GM15510 (cell line): ENCODE measurements at regions not wholly inside any gene's neighbourhood (a gene's known extent, or its start where the extent isn't known, plus 50 kb on each side); places are given as distances from the start of the nearest gene placed in this dataset.

ENCODE experiments used
- POLR2A ChIP-seq: IDR thresholded peaks from 3 replicates; pipeline ENCODE4 v1.6.1; 2011; ENCODE audit warnings: borderline replicate concordance; ENCODE audit not compliant: insufficient read length; ENCODE audit errors: extremely low read depth

DNA sequence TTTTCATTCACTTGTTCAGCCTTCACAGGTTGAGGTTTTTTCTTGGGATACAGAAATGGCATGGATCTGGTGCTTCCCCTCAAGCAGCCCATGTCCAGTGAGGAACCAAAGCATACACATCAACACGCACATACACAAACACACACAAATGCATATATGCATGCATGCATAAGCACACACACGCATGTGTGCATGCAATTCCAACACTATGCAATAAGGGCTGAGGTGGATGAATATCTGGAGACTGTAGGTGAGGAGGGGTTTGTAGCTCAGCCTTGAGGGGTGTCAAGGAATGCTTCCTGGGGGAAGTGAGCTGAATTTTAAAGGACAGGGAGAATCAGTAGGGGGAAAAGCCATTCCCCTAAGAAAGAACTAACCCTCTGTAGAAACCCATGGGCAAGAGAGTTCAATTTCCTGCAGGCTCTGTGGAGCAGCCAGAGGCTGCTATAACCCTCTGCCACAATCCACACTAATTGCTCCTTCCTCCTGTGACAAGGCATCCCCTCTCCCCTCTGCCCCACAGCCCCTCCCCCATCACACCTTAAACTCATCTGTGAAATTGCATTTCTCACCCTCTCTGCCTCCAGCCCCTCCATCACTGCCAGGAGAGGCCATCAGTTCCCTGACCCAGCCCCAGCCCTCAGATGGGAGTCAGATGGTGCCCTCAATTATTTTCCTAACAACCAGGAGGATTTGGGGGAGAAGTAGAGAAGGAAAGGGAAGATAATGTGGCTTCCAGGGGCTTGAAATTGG is 316.4 kb downstream of the RPS24 start:
- no peak for TF ChIP-seq POLR2A

DNA sequence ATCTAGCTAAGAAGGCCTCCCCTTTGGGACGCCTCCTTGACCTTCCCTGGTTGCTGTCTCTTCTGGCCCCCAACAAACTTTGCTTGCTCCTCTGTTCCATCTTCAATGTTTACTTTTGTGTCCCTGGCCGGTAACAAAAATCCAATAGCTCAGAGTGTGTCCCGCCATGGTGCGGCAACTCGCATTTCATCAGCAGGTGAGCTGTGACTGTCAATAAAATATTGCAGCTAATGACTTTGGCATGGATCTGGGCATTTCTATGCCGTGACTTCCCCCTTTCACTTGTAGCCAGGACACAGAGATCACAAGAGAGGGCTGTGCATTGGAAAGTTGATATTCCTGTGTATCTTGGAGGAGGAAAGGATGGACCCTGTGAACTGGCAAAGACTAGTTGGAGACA is 317.6 kb downstream of the RPS24 start:
- TF ChIP-seq POLR2A: no peak

DNA sequence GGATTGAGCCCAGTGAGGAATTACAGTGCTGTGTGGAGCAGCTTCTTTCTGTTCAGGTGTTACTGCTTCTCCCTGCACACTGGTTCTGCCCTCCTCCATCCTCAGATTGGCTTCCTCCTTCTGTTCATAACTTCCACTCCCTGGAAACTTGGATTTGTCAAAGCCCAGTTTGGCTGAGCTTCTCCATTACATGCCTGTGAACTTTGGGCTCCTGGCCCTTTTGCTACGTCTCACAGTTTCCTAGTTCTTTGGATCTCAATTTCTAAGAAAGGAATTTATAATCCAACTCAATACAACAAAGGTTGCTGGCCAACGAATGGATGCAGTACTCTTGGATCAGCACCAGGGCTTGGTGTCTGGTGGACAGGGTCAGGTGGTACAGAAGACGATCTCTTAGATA is 318.1 kb downstream of the RPS24 start:
- TF ChIP-seq POLR2A: no peak

DNA sequence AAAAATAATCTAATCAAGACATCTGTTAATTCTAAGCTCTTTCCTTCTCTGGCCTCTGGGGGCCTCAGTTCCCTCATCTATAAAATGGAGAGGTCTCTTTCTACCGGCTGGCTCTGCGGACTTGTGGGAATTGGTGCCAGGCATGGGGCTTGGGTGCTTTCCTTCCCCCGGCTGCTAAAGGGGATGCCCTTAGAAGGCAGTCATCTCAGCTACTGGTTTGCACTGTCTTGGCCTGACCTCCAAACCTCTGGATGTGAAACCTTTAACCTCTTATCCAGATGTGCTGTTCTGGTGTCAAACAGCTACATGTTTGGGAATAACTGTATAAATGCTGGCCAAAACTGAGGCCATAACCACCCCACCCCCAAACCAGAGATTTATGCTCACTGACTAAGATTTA is 320.0 kb downstream of the RPS24 start:
- TF ChIP-seq POLR2A: no peak

DNA sequence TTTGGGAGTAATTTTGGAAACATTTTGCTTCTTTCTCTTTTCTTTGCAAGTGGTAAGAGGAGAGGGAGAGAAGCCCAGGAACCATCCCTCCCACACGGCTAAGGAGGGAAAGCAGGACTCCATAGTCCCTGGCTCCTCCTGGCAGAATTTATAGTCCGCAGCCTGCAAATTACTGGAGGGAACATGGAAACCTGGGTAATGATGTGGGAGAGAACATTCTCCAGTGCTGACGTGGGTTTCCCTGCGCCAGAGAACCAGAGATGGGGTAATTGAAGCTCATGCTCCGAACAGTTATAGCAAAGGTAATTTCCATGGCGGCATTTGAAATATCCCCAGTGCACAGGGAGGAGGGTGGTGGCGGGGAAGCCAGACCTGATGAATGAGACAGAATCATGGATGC is 320.4 kb downstream of the RPS24 start:
- no peak for TF ChIP-seq POLR2A

DNA sequence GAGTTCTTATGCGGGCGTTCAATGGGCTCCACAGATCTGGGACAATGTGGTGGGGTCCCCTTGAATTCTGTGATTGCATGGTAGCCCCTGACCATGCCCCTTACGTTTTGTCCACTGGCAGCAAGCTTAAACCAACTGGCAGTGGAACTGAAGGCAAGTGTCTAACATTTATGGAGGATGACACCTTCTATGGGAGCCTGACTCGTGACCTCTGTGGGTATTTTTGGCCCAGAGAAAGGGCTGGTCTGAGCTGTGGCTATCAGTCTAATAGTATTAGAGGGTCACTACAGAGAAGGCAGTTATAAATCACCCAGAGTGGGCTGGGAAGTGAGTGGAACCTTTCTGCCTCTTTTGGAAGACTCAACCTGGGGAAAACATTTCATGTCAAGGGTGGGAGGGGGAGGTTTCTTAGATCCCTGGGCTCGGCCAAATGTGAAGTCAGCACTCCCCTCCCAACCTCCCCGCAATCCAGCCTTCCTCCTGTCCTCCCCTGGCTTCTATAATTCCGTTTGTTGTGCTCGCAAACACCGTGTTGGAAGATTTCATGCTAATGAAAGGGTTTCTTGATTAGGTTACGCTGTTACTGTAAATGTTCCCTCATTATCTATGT is 322.7 kb downstream of the RPS24 start:
- TF ChIP-seq POLR2A: no peak

DNA sequence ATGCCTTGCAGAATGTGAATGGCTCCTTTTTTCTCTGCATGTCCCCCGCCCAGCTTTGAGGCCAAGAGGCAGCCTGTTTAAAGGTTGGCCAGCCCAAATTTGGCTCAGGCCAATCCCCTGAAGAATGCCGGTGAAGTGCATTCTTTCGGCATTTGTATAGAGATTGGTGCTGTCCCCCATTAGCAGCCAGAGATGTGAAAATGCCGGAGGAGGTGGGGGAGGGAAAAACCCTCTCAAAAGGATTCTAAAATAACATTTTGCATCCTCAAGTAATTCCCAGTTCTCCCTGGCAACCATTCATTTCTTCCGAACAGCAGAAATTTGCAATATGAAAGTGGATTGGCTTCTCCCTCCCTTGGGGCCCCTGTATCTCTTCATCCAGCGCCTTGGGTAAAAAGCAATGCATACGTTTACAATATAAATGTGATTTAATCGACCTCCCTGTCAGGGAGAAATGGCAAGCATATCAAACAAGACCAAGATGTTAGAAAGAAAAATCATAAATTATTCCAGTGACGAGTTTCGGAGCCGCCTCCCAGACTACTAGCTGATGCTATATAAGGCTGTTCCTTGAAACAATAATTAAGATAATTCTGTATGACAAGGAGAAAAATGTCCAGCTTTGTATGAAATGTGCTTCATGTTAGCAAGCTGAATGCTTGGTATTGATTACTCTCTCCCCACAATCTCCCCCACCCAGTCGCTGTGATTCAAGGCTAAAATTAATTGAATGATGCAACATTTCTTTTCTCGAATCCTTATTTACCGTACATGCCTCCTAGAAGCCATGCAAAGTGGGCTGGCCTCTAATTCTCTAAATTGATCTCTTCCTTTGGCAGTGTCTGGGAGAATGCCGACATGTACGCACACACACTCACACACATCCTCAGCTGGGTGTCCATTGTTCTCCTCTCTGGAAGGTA is 323.7 kb downstream of the RPS24 start:
- TF ChIP-seq POLR2A: no peak

GRCh38 chr10:78358351-78358750 is 324.7 kb downstream of the RPS24 start:
- TF ChIP-seq POLR2A: no peak

DNA sequence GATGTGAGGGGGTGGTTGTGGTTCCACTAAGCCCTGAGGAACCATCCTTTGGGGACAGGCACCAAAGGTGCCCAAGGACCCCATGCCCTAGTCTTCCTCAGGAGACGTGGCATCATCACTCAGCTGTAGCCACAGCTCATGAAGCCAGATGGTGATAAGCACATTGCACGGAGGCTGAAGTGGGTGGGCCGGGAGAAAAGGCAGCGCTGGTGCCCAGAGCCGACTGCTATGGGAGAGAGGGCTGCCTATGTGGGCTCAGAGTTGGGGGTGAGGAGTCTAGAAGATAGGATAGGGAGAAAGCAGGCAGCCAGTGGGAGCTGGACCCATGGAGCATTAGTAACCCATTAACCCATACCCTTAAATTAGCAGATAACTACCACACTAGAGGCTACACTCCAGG is 325.3 kb downstream of the RPS24 start:
- no peak for TF ChIP-seq POLR2A

DNA sequence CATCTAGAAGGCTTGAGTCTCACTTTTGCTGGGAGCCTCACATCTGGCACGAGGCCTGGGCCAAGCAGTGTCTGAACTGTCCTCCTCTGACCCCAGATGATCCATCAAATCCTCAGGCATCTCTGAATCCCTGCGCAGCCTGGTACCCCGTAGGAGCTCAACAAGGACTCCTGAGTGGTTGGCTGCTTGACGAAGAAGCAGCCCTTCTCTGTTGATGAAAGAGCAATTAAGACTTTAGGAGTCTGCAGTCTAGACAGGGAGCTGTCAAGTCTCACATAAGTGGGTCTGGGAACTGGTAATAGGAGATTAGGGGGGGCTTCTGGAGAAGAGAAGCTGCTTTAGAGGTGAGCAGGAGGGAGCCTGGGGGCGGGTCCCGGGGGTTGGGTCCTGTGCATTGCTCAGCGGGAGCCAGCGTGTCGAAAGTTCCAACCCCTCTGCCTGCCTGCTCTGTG is 326.0 kb downstream of the RPS24 start:
- TF ChIP-seq POLR2A: no peak

DNA sequence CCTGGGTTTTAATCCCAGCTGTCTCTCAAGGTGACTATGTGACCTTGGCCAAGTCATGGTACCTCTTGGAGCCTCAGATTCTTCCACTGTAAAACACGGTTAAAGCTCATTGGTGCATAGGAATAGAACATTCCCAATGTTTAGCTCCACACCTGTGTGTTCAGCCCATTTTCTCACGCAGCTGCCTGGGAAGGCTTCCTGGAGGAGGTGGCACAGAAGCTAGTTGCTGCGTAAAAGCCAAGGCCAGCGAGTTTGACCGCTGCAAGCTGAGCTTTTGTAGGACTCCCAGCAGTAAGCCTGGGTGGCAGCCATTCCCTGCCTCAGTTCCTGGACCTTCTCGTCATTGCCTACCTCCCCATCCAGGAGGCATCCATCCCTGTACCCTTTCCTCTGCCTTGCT is 326.6 kb downstream of the RPS24 start:
- no peak for TF ChIP-seq POLR2A

DNA sequence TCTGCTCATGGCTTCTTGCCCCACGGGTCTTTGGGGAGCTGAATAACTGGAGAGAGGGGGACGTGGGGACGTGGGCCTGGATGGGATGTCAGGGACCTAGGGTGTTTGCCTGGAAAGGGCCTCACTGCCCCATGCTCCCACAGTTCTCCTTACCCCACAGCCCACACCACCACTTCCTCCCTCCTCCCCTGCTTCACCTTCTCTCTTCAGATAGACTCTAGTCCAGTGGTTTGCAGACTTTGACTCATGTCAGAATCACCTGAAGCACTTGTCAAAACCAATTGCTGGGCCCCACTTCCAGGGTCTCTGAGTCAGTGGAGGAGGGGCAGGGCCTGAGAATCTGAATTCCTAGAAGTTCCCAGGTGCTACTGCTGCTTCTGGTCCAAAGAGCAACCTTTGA is 327.4 kb downstream of the RPS24 start:
- TF ChIP-seq POLR2A: no peak

DNA sequence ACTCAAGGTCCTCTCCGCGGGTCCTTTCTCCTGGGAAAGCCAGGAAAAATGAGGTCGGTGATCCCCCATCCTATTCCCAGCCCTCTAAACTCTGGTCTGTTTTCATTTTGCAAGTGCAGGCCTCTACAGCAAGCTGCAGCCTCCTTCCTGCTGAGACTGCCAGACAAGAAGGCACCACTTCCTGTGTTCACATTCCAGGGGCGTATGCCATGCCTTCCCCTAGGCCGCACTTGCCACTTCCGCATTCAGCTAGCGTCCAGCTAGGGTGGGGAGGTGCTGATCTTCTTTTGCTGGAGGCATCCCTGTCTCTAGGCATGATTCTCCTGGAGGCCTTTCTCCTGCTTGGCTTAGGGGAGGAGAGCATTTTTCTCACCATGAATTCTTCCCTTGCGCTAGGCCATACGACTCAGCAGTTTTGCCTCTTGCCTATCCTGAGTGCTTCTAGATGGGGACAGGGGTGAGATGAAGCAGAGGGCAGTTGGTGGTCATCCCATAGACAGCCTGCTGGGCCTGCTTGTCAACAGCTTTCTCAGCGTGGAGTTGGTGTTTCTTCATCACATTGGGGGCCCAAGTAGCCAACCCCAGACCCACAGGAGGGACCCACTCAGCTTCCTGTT is 328.9 kb downstream of the RPS24 start:
- no peak for TF ChIP-seq POLR2A

DNA sequence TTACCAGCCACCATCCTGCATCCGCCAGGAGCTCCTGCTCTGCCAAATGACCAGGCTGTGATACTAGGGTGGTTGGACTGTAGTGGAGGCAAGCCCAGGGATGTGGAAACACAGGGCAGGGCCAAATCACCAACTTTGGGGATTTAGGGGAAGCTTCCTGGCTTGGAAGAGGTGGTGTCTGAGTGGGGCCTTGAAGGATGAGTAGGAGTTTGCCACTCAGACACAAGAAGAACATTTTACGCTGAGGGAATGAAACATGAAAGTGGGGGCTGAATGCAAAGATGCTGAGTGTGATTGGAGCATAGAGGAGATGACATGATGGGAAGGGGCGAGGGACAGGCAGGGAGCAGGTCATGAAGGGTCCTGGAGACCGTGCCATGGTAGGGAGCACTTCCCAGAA is 329.5 kb downstream of the RPS24 start:
- TF ChIP-seq POLR2A: no peak

DNA sequence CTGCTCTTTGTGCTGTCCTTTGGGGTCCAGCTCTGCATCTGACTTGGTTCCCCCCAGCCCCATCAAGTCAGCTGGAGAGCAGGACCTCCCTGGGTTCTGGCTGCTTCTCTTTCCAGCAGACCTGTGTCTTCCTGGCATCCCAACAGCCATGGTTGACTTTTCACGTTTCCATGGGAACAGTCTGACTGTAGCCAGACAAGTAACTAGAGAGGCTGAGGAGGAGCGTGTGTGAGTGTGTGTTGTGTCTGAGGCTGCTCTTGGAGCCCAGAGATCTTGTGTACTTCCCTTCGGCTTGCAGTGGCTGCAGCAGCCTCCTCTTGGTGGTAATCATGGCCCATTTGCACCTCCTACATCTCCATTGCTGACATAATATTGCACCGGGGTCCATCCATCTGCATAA is 332.0 kb downstream of the RPS24 start:
- no peak for TF ChIP-seq POLR2A

DNA sequence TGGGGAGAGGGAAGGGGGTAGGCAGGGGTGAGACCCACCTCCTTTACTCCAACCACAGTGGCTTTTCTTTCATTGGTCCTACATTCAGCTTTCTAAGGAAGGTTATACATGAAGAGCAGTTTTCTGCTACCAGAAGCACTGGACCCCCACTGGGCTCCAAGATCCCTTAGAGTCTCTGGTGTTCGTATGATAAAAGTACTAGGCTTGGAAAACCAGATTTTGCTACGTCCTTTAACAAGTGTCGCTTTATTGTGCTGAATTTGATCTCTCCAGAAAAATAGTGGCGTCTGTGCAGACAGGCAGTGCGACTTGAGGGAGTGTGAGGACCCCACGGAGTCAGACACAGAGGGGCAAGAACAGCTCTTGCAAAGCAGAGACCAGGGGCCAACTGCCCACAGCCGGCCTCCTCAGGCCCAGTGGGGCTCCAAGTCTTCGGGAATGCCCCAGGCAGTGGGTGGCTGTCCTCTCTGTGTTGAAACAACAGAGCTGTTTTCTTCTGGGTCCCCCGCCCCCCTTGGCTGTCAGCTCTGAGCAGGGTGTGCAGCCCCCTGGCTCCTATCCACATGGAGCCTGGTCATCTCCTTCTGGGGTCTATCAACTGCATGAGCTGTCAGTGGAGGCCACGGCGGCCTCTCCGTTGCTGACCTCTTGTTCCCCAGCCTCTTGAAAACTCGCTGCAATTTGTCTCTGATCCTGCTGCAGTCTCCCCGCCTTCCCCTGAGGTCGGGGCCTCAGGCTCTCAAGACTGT is 333.2 kb downstream of the RPS24 start:
- TF ChIP-seq POLR2A: no peak
